IMR-90 (cell line): ENCODE measurements at regions not wholly inside any gene's neighbourhood (a gene's known extent, or its start where the extent isn't known, plus 50 kb on each side); places are given as distances from the start of the nearest gene placed in this dataset.

Source experiments
- ATAC-seq: fragments of 200-7000 bp; cut with Tn5 transposase; 2 replicates; pipeline ENCODE4 v1.9.1; 2020; ENCODE audit warnings: low read depth, mild to moderate bottlenecking, moderate library complexity
- BruUV-seq: library from RNA; stranded (reverse); fragments of 400-500 nt; replicated peaks from 2 replicates; lab custom pipeline; 2021; lab: Mats Ljungman, UMichigan
- CTCF ChIA-PET: fragments of 300-600 bp; formaldehyde crosslinking; extraction: SDS; loops from one replicate; lab custom pipeline; 2021; ENCODE audit warnings: antibody characterized with exemption; lab: Yijun Ruan, JAX
- POLR2A ChIA-PET: fragments of 300-600 bp; sonication (Branson Sonifier 250); formaldehyde crosslinking; loops from one replicate; lab custom pipeline; 2022; ENCODE audit warnings: antibody characterized with exemption; ENCODE audit not compliant: unreplicated experiment; lab: Charles Lee
- DNase-seq: peaks from one replicate; pipeline ENCODE4 v3.0.0; 2013
- H2AFZ ChIP-seq: replicated peaks from 2 replicates; pipeline ENCODE3; 2013; ENCODE audit warnings: low read length, mild to moderate bottlenecking; ENCODE audit not compliant: poor library complexity
- H2AK5ac ChIP-seq: 2 replicates; pipeline ENCODE4 v1.6.1; 2013; ENCODE audit warnings: low read depth, low read length, inconsistent platforms
- H2AK9ac ChIP-seq: replicated peaks from 2 replicates; pipeline ENCODE3; 2013; ENCODE audit warnings: mild to moderate bottlenecking, low read depth, low read length, moderate library complexity; ENCODE audit not compliant: poor library complexity
- H2BK120ac ChIP-seq: 2 replicates; pipeline ENCODE4 v1.6.1; 2013; ENCODE audit warnings: low read depth, low read length, inconsistent platforms
- H2BK15ac ChIP-seq: 3 replicates; pipeline ENCODE4 v1.6.1; 2013; ENCODE audit warnings: low read depth, low read length, inconsistent platforms
- H2BK20ac ChIP-seq: 2 replicates; pipeline ENCODE4 v1.6.1; 2013; ENCODE audit warnings: low read depth, mild to moderate bottlenecking, inconsistent platforms, low read length, moderate library complexity
- H2BK5ac ChIP-seq: 2 replicates; pipeline ENCODE4 v1.6.1; 2013; ENCODE audit warnings: mild to moderate bottlenecking, low read depth, low read length, inconsistent platforms; ENCODE audit not compliant: poor library complexity, severe bottlenecking
- H3K14ac ChIP-seq: replicated peaks from 2 replicates; pipeline ENCODE4 v1.6.1; 2013; ENCODE audit warnings: low read depth, low read length, inconsistent platforms
- H3K18ac ChIP-seq: 2 replicates; pipeline ENCODE4 v1.6.1; 2013; ENCODE audit warnings: low read depth, low read length, control low read depth
- H3K23ac ChIP-seq: 2 replicates; pipeline ENCODE4 v1.6.1; 2013; ENCODE audit warnings: low read depth, low read length, inconsistent platforms
- H3K27ac ChIP-seq: 2 replicates; pipeline ENCODE4 v1.5.1; 2013; ENCODE audit warnings: mild to moderate bottlenecking, control low read depth, low read length; ENCODE audit not compliant: insufficient read depth
- H3K27me3 ChIP-seq: 2 replicates; pipeline ENCODE4 v1.6.1; 2013; ENCODE audit warnings: low read length; ENCODE audit not compliant: control insufficient read depth, insufficient read depth
- H3K36me3 ChIP-seq: 2 replicates; pipeline ENCODE4 v1.6.1; 2013; ENCODE audit warnings: low read length, mixed read lengths; ENCODE audit not compliant: control insufficient read depth, insufficient read depth
- H3K4ac ChIP-seq: 2 replicates; pipeline ENCODE4 v1.6.1; 2013; ENCODE audit warnings: low read depth, low read length, inconsistent platforms
- H3K4me1 ChIP-seq: 2 replicates; pipeline ENCODE4 v1.6.1; 2013; ENCODE audit warnings: low read length, mixed read lengths; ENCODE audit not compliant: control insufficient read depth, insufficient read depth
- H3K4me2 ChIP-seq: 2 replicates; pipeline ENCODE4 v1.6.1; 2013; ENCODE audit warnings: low read depth, mild to moderate bottlenecking, control low read depth, low read length, moderate library complexity
- H3K4me3 ChIP-seq: 2 replicates; pipeline ENCODE4 v1.5.1; 2013; ENCODE audit warnings: low read depth, mild to moderate bottlenecking, control low read depth, low read length, moderate library complexity; ENCODE audit not compliant: insufficient read depth
- H3K56ac ChIP-seq: 2 replicates; pipeline ENCODE4 v1.6.1; 2013; ENCODE audit warnings: low read length, inconsistent platforms; ENCODE audit not compliant: insufficient read depth; ENCODE audit errors: extremely low read depth
- H3K79me1 ChIP-seq, 2 experiments: 2 replicates each; pipeline ENCODE4 v1.6.1; 2013; ENCODE audit warnings: low read length in 2 of 2, inconsistent platforms in 1 of 2, low read depth in 1 of 2
- H3K9ac ChIP-seq: 2 replicates; pipeline ENCODE4 v1.6.1; 2013; ENCODE audit warnings: low read depth, low read length, control low read depth
- H3K9me1 ChIP-seq: 2 replicates; pipeline ENCODE4 v1.6.1; 2013; ENCODE audit warnings: low read length, inconsistent platforms; ENCODE audit not compliant: insufficient read depth
- H3K9me3 ChIP-seq: 2 replicates; pipeline ENCODE4 v1.6.1; 2013; ENCODE audit warnings: low read length; ENCODE audit not compliant: control insufficient read depth, insufficient read depth
- H4K20me1 ChIP-seq: 2 replicates; pipeline ENCODE4 v1.6.1; 2013; ENCODE audit warnings: low read length, inconsistent platforms; ENCODE audit not compliant: insufficient read depth
- H4K5ac ChIP-seq: 2 replicates; pipeline ENCODE4 v1.6.1; 2013; ENCODE audit warnings: mild to moderate bottlenecking, low read depth, low read length, control low read depth
- H4K8ac ChIP-seq, 2 experiments: 2 replicates each; pipeline ENCODE4 v1.6.1; 2013; ENCODE audit warnings: low read depth in 2 of 2, low read length in 2 of 2, control low read depth in 1 of 2, inconsistent platforms in 1 of 2
- H4K91ac ChIP-seq: 2 replicates; pipeline ENCODE4 v1.6.1; 2013; ENCODE audit warnings: low read depth, low read length, inconsistent platforms; ENCODE audit not compliant: insufficient read depth
- BHLHE40 ChIP-seq: fragments of 150-350 bp; IDR thresholded peaks from 2 replicates; pipeline ENCODE4 v1.6.1; 2016; ENCODE audit warnings: mild to moderate bottlenecking, low read depth, low read length
- CEBPB ChIP-seq: IDR thresholded peaks from 2 replicates; pipeline ENCODE4 v1.6.1; 2012; ENCODE audit warnings: low read depth, low read length, improper control_type of control experiment
- CHD1 ChIP-seq: IDR thresholded peaks from 2 replicates; pipeline ENCODE4 v1.6.1; 2012; ENCODE audit warnings: low read depth, low read length, improper control_type of control experiment
- CTCF ChIP-seq: conservative IDR thresholded peaks from 2 replicates; pipeline ENCODE4 v1.5.1; 2012; ENCODE audit warnings: mild to moderate bottlenecking, low read depth, low read length, improper control_type of control experiment
- ELK1 ChIP-seq: fragments of 150-350 bp; IDR thresholded peaks from 2 replicates; pipeline ENCODE4 v1.6.1; 2016; ENCODE audit warnings: low read depth, mild to moderate bottlenecking, low read length, moderate library complexity, borderline replicate concordance
- FOS ChIP-seq: fragments of 150-350 bp; IDR thresholded peaks from 2 replicates; pipeline ENCODE4 v1.6.1; 2016; ENCODE audit warnings: low read depth, low read length
- MAFK ChIP-seq: IDR thresholded peaks from 2 replicates; pipeline ENCODE4 v1.6.1; 2012; ENCODE audit warnings: low read depth, low read length, improper control_type of control experiment
- MXI1 ChIP-seq: IDR thresholded peaks from 2 replicates; pipeline ENCODE4 v1.6.1; 2012; ENCODE audit warnings: low read depth, mild to moderate bottlenecking, low read length, moderate library complexity, borderline replicate concordance
- POLR2A ChIP-seq: IDR thresholded peaks from 2 replicates; pipeline ENCODE4 v1.6.1; 2012; ENCODE audit warnings: mild to moderate bottlenecking, low read depth, low read length
- RAD21 ChIP-seq: IDR thresholded peaks from 2 replicates; pipeline ENCODE4 v1.6.1; 2012; ENCODE audit warnings: low read length, improper control_type of control experiment
- RCOR1 ChIP-seq: IDR thresholded peaks from 2 replicates; pipeline ENCODE4 v1.6.1; 2012; ENCODE audit warnings: mild to moderate bottlenecking, low read length, improper control_type of control experiment; ENCODE audit not compliant: insufficient replicate concordance
- RFX5 ChIP-seq: IDR thresholded peaks from 2 replicates; pipeline ENCODE4 v1.8.0; 2012; ENCODE audit warnings: low read depth, mild to moderate bottlenecking, low read length, moderate library complexity
- SMC3 ChIP-seq: fragments of 150-350 bp; IDR thresholded peaks from 2 replicates; pipeline ENCODE4 v1.6.1; 2016; ENCODE audit warnings: low read depth, mild to moderate bottlenecking, antibody characterized with exemption, low read length, moderate library complexity
- USF2 ChIP-seq: fragments of 150-350 bp; IDR thresholded peaks from 2 replicates; pipeline ENCODE4 v1.6.1; 2017; ENCODE audit warnings: mild to moderate bottlenecking, antibody characterized with exemption, low read length, low read depth
- WGBS, 2 experiments: methylation state at CpG; one replicate each; pipeline versions ENCODE4 v1.1.5 to v1.1.7; 2013; ENCODE audit warnings: missing lambda C conversion rate in 2 of 2; ENCODE audit not compliant: insufficient read length in 1 of 2; ENCODE audit errors: extremely low coverage in 2 of 2; 5-methylcytosine and 5-hydroxymethylcytosine counted together
- dilution Hi-C: fragments of 300-500 bp; cut with HindIII; formaldehyde crosslinking; loops from one replicate; pipeline ENCODE4 v1.14.3; 2018; ENCODE audit warnings: low sequenced_read_pairs; ENCODE audit not compliant: unreplicated experiment
- in situ Hi-C: fragments of 300-500 bp; cut with MboI; formaldehyde crosslinking; loops from 3 replicates; pipeline ENCODE4 v1.14.3; 2019; ENCODE audit warnings: low sequenced_read_pairs, inconsistent platforms, mixed read lengths
- intact Hi-C: fragments of 100-400 bp; cut with micrococcal nuclease; formaldehyde crosslinking; loops from 2 replicates; pipeline ENCODE4 v1.10.0; 2022

- H3K18ac ChIP-seq: no peak overlapping the region
- H3K4me3 ChIP-seq: no peak overlapping the region
- H3K36me3 ChIP-seq: no peaks in the 10 kb centered on the region
- no peak overlapping the region for H3K56ac ChIP-seq
- H4K5ac ChIP-seq: no peak overlapping the region
- TF ChIP-seq ELK1 (no peak), CHD1 (no peak), RFX5 (no peak), POLR2A (no peak), CTCF (no peak), USF2 (no peak), RAD21 (no peak), SMC3 (no peak), BHLHE40 (no peak), CEBPB (no peak), MXI1 (no peak), RCOR1 (no peak), MAFK (no peak), FOS (no peak)
- no peak overlapping the region for H3K14ac ChIP-seq
- no peaks in the 10 kb centered on the region for H4K20me1 ChIP-seq
- H3K27ac ChIP-seq: no peak overlapping the region
- H3K9me3 ChIP-seq: peaks cover 3% of the 10 kb centered on the region; the same call in 1 of the 2 replicates
- no peaks in the 10 kb centered on the region for H3K79me1 ChIP-seq
- in situ Hi-C loops: no loop called here
- WGBS, 2 experiments: 80% methylated on average over 2 of the region's 8 CpGs; no CpG with 5 or more reads in 1 of the 2 experiments
- H4K8ac ChIP-seq: no peak overlapping the region
- H2BK20ac ChIP-seq: no peak overlapping the region
- H3K4me2 ChIP-seq: no peak overlapping the region
- H3K23ac ChIP-seq: no peak overlapping the region
- no peak overlapping the region for H4K91ac ChIP-seq
- POLR2A ChIA-PET: no interaction called here
- H2BK15ac ChIP-seq: no peak overlapping the region
- no peak for DNase-seq
- no peak overlapping the region for H2AK5ac ChIP-seq
- no TSS peak for BruUV-seq
- no peak overlapping the region for H2BK5ac ChIP-seq
- CTCF ChIA-PET: no interaction called here
- intact Hi-C loops: no loop called here
- no peaks in the 10 kb centered on the region for H3K9me1 ChIP-seq
- dilution Hi-C loops: no loop called here
- H2AFZ ChIP-seq: no peak overlapping the region
- no peaks in the 10 kb centered on the region for H3K4me1 ChIP-seq
- no peak overlapping the region for H2BK120ac ChIP-seq
- ATAC-seq: no peak
- no peak overlapping the region for H3K9ac ChIP-seq
- no peak overlapping the region for H2AK9ac ChIP-seq
- H3K4ac ChIP-seq: no peak overlapping the region
- peaks cover 11% of the 10 kb centered on the region for H3K27me3 ChIP-seq
These were observed 73.8 kb upstream of the AGAP1 start for GRCh38 chr2:235419996-235420395.
